Astrocyte (in vitro differentiated cells and primary cell): ENCODE measurements at regions not wholly inside any gene's neighbourhood (a gene's known extent, or its start where the extent isn't known, plus 50 kb on each side); places are given as distances from the start of the nearest gene placed in this dataset.
"Not testable (repeated sequence)": the region's sequence is repeated elsewhere in the genome, so short reads cannot be mapped to it uniquely, and the experiment has no call there.

Source experiments
- DNase-seq: peaks from one replicate; pipeline ENCODE4 v3.0.0-alpha.2; 2010; ENCODE audit warnings: low read depth
- FAIRE-seq: peaks from 2 replicates; lab custom pipeline; 2011; peaks lifted over from hg19 to GRCh38; lab: Jason Lieb, UNC
- H2AFZ ChIP-seq: 2 replicates; pipeline ENCODE4 v1.6.0; 2012; ENCODE audit warnings: low read depth, low read length, inconsistent platforms
- H3K27ac ChIP-seq: 2 replicates; pipeline ENCODE4 v1.5.1; 2011; ENCODE audit warnings: low read depth, low read length, inconsistent platforms
- H3K27me3 ChIP-seq: 2 replicates; pipeline ENCODE4 v1.6.0; 2011; ENCODE audit warnings: low read length, inconsistent platforms; ENCODE audit not compliant: insufficient read depth
- H3K36me3 ChIP-seq: 2 replicates; pipeline ENCODE4 v1.5.1; 2011; ENCODE audit warnings: low read length, inconsistent platforms; ENCODE audit not compliant: insufficient read depth
- H3K4me1 ChIP-seq: 2 replicates; pipeline ENCODE4 v1.5.1; 2011; ENCODE audit warnings: low read length, inconsistent platforms; ENCODE audit not compliant: insufficient read depth
- H3K4me2 ChIP-seq: 2 replicates; pipeline ENCODE4 v1.6.0; 2012; ENCODE audit warnings: low read length, inconsistent platforms
- H3K4me3 ChIP-seq: 2 replicates; pipeline ENCODE4 v1.5.1; 2011; ENCODE audit warnings: low read depth, mild to moderate bottlenecking, low read length, inconsistent platforms; ENCODE audit not compliant: insufficient read depth
- H3K79me2 ChIP-seq: 2 replicates; pipeline ENCODE4 v1.6.0; 2012; ENCODE audit warnings: mild to moderate bottlenecking, low read length, inconsistent platforms; ENCODE audit not compliant: insufficient read depth
- H3K9ac ChIP-seq: 2 replicates; pipeline ENCODE4 v1.6.0; 2012; ENCODE audit warnings: mild to moderate bottlenecking, low read length, inconsistent platforms
- H3K9me3 ChIP-seq: 2 replicates; pipeline ENCODE4 v1.5.1; 2012; ENCODE audit warnings: low read depth, mild to moderate bottlenecking, low read length, inconsistent platforms; ENCODE audit not compliant: insufficient read depth
- H4K20me1 ChIP-seq: 2 replicates; pipeline ENCODE4 v1.6.0; 2012; ENCODE audit warnings: low read length, inconsistent platforms; ENCODE audit not compliant: insufficient read depth
- H3K27ac Mint-ChIP-seq: one replicate; pipeline ENCODE4 v1.8.0; 2021; ENCODE audit warnings: mild to moderate bottlenecking, mixed read lengths; ENCODE audit not compliant: unreplicated experiment
- H3K27me3 Mint-ChIP-seq: one replicate; pipeline ENCODE4 v1.8.0; 2021; ENCODE audit warnings: low read depth, mixed read lengths; ENCODE audit not compliant: unreplicated experiment
- H3K36me3 Mint-ChIP-seq: one replicate; pipeline ENCODE4 v1.8.0; 2021; ENCODE audit warnings: low read depth, mixed read lengths; ENCODE audit not compliant: unreplicated experiment
- H3K4me1 Mint-ChIP-seq: one replicate; pipeline ENCODE4 v1.8.0; 2021; ENCODE audit warnings: low read depth, mixed read lengths; ENCODE audit not compliant: unreplicated experiment
- H3K4me3 Mint-ChIP-seq: one replicate; pipeline ENCODE4 v1.8.0; 2021; ENCODE audit warnings: mild to moderate bottlenecking, moderate library complexity, mixed read lengths; ENCODE audit not compliant: unreplicated experiment
- H3K9me3 Mint-ChIP-seq: one replicate; pipeline ENCODE4 v1.8.0; 2021; ENCODE audit warnings: mild to moderate bottlenecking, mixed read lengths; ENCODE audit not compliant: unreplicated experiment
- CTCF ChIP-seq: IDR thresholded peaks from 2 replicates; pipeline ENCODE4 v1.5.1; 2011; ENCODE audit warnings: low read depth, mild to moderate bottlenecking, inconsistent platforms, low read length, moderate library complexity; ENCODE audit not compliant: insufficient read depth
- EZH2 ChIP-seq: IDR thresholded peaks from 2 replicates; pipeline ENCODE4 v1.6.1; 2012; ENCODE audit warnings: mild to moderate bottlenecking, low read length, inconsistent platforms; ENCODE audit not compliant: insufficient read depth

- Histone ChIP-seq H3K27me3 (peaks cover 3% of the 10 kb centered on the region), H3K4me1 (no peaks in the 10 kb centered on the region), H3K36me3 (no peaks in the 10 kb centered on the region), H2AFZ (no peak overlapping the region), H3K79me2 (no peaks in the 10 kb centered on the region), H3K9me3 (no peaks in the 10 kb centered on the region), H3K4me3 (no peak overlapping the region), H3K4me2 (no peak overlapping the region), H3K9ac (no peak overlapping the region), H4K20me1 (no peaks in the 10 kb centered on the region), H3K27ac (no peak overlapping the region)
- Mint-ChIP-seq H3K4me3 (no peak overlapping the region), H3K9me3 (peaks cover 5% of the 10 kb centered on the region), H3K27ac (no peak overlapping the region), H3K36me3 (peaks cover 2% of the 10 kb centered on the region), H3K27me3 (peaks cover 27% of the 10 kb centered on the region), H3K4me1 (peaks cover 5% of the 10 kb centered on the region)
- TF ChIP-seq CTCF (no peak), EZH2 (no peak)
- FAIRE-seq (no peak), DNase-seq (no peak)
These were observed 77.8 kb downstream of the TFAP2C start for GRCh38 chr20:56706867-56707360.

GRCh38 chr20:56708991-56709390 is 79.9 kb downstream of the TFAP2C start:
- no peak overlapping the region for H3K27ac ChIP-seq
- H3K36me3 ChIP-seq: no peaks in the 10 kb centered on the region
- H3K4me3 Mint-ChIP-seq: no peak overlapping the region
- peaks cover 8% of the 10 kb centered on the region for H3K4me1 Mint-ChIP-seq
- no peak overlapping the region for H3K4me3 ChIP-seq
- H3K27ac Mint-ChIP-seq: no peak overlapping the region
- no peaks in the 10 kb centered on the region for H3K9me3 ChIP-seq
- H2AFZ ChIP-seq: no peak overlapping the region
- FAIRE-seq (no peak), DNase-seq (no peak)
- H4K20me1 ChIP-seq: no peaks in the 10 kb centered on the region
- TF ChIP-seq CTCF: no peak
- no peak for TF ChIP-seq EZH2
- peaks cover 2% of the 10 kb centered on the region for H3K36me3 Mint-ChIP-seq
- peaks cover 3% of the 10 kb centered on the region for H3K9me3 Mint-ChIP-seq
- H3K27me3 Mint-ChIP-seq: peaks cover 20% of the 10 kb centered on the region
- H3K4me2 ChIP-seq: no peak overlapping the region
- H3K4me1 ChIP-seq: no peaks in the 10 kb centered on the region
- H3K27me3 ChIP-seq: peaks cover 3% of the 10 kb centered on the region
- no peaks in the 10 kb centered on the region for H3K79me2 ChIP-seq
- no peak overlapping the region for H3K9ac ChIP-seq

GRCh38 chr20:56710125-56710524 is 81.0 kb downstream of the TFAP2C start:
- H2AFZ ChIP-seq: no peak overlapping the region
- H3K36me3 ChIP-seq: no peaks in the 10 kb centered on the region
- H3K4me3 Mint-ChIP-seq: no peak overlapping the region
- H3K9me3 ChIP-seq: no peaks in the 10 kb centered on the region
- H3K9ac ChIP-seq: no peak overlapping the region
- peaks cover 3% of the 10 kb centered on the region for H3K27me3 ChIP-seq
- H3K4me3 ChIP-seq: no peak overlapping the region
- TF ChIP-seq EZH2 (no peak), CTCF (no peak)
- H3K27ac ChIP-seq: no peak overlapping the region
- no peak overlapping the region for H3K4me2 ChIP-seq
- no peak overlapping the region for H3K27ac Mint-ChIP-seq
- H3K79me2 ChIP-seq: no peaks in the 10 kb centered on the region
- no peak for FAIRE-seq
- H4K20me1 ChIP-seq: no peaks in the 10 kb centered on the region
- H3K27me3 Mint-ChIP-seq: peaks cover 20% of the 10 kb centered on the region
- peaks cover 8% of the 10 kb centered on the region for H3K4me1 Mint-ChIP-seq
- H3K9me3 Mint-ChIP-seq: peaks cover 3% of the 10 kb centered on the region
- H3K36me3 Mint-ChIP-seq: peaks cover 2% of the 10 kb centered on the region
- no peak for DNase-seq
- H3K4me1 ChIP-seq: no peaks in the 10 kb centered on the region

GRCh38 chr20:56710577-56710976 is 81.5 kb downstream of the TFAP2C start:
- H3K36me3 ChIP-seq, H3K4me1 Mint-ChIP-seq, H3K9ac ChIP-seq, H2AFZ ChIP-seq, FAIRE-seq, H3K4me3 Mint-ChIP-seq, H3K9me3 ChIP-seq, H3K79me2 ChIP-seq, DNase-seq, H3K4me2 ChIP-seq, H3K27ac Mint-ChIP-seq, H4K20me1 ChIP-seq, H3K27me3 ChIP-seq, H3K4me3 ChIP-seq, H3K36me3 Mint-ChIP-seq, H3K27ac ChIP-seq, H3K4me1 ChIP-seq, H3K9me3 Mint-ChIP-seq: not testable (repeated sequence)
- peaks cover 20% of the 10 kb centered on the region for H3K27me3 Mint-ChIP-seq
